GM12874 (cell line): ENCODE measurements at regions not wholly inside any gene's neighbourhood (a gene's known extent, or its start where the extent isn't known, plus 50 kb on each side); places are given as distances from the start of the nearest gene placed in this dataset.

Source experiments
- CTCF ChIP-seq: IDR thresholded peaks from 2 replicates; pipeline ENCODE4 v1.5.1; 2011; ENCODE audit warnings: low read depth, mild to moderate bottlenecking, control low read depth, low read length, moderate library complexity; ENCODE audit not compliant: insufficient read depth

DNA sequence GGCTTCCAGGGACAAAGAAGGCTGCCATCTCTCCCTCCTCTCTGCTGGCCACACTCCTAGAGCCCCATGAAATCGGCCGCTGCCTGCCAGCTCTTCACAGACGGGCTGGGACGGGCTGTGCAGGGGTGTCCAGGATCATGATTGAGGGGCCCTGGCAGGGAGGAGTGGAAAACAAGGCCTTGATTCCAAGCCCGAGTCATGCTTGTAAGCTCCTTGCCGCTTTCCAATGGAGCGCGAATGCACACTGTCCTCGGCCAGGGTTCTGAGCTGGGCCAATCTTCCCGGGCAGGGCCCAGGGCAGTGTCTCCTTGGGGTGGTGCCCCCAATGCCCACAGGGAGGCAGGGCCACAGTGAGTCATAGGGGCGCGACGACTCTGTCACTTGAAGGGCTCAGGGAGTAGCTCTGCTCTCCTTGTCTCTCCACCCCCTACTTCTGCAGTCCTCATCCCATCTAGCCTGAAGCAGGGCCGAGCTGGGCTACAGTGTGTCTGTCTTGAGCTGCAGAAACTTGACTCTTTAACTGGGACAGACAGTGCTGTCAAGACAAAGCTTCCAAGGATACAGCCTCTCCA lies 186.2 kb upstream of the SVIL start:
- TF ChIP-seq CTCF = no peak

DNA sequence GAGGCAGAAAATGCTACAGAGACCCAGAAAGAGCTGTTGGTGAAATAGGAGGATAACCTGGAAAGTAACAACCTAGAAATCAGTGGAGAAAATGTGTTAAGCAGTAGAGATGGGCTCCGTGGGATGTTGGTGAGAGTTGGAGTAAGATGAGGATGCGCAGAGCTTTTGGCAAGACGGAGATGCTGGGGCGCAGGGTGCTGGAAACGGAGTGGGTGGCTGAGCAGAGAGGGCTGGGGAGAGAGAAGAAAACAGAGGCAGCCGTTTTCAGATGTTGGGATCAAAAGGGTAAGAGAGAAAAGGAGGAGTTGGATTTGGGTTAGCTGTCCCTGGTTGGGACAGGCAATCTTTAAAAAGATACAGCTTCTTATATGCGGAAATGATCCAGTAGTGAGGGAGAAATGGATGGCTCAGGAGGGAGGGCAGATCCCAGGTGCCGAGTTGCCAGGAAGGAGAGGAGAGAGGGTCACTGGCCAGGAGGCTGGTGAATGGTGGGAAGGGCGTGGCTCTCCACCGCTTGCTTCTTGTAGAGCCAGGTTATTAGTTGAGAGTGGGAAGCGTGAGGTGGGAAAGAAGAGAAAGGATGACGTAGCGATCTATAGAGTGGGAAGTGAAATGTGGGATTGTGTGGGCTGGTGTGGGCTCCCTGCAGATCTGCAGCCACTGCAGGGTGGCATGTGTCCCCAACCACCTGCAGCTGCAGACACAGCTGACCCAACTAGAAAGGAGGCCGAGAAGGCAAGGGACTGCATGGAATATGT lies 182.2 kb upstream of the SVIL start:
- no peak for TF ChIP-seq CTCF

DNA sequence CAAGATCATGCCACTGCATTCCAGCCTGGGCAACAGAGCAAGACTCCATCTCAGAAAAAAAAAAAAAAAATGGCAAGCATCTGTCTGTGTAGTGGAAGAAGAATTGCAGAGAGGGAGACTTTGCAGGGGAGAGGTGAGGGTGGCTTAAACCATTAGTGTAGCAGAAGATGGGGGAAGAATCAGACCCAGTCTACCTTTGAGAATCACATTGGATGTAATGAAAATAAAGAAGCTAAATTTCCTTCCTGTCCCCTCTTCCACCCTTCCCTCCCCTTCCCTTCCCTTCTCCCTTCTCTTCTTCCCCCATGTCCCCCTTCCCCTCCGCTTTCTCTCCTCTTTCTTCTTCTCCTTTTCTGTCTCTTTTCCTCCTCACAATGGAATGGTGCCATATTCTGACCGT lies 180.8 kb upstream of the SVIL start:
- TF ChIP-seq CTCF = no peak

DNA sequence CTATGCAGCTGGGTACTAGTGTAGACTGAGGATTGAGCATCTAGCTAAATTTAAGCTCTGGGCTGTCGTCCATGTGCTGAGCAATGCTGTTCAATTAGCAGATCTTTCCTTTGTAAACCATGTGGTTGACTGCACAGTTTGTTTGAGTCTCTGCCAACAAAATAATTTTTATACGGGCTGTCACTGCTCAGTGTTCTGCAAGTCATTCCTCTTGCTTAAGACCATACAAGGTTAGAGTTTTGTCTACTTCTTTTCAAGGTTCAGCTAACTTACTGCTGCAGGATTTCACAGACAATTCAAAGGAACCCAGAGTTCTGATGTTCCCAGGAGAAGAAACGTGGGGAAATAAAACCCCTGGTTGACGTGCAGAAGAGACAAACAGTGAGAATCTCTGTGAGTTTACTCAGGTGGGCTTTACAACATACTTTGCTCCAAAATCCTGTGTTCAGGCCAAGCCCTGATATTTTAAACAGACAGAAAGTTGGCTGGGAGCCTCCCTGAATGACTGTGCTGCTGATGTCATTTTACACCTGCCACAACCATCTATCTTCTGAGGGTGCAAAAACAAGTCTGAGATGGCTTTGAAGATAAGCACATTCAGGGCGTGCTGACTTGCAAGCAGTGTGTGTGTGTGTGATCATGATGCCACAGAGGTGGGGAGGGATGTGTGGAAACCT lies 177.1 kb upstream of the SVIL start:
- no peak for TF ChIP-seq CTCF

DNA sequence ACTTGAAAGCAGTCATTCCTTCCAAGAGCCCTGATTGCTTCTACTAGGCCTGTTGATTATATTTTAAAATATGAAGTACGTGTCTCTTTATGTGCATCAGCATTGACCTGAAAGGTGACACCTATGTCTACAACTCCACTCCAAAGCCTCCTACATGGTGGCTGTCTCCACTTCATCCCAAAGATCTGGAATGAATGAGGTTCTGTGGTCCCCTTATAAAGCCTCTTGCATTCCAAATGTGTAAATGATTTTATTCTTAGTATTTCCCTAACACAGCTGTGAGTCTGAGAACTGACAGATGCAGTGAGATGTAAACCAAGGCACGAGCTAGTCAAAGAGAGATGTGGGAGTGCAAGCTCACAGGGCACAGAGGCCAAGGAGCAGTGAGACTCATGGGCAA lies 176.0 kb upstream of the SVIL start:
- no peak for TF ChIP-seq CTCF

- TF ChIP-seq CTCF = no peak
These were observed 174.6 kb upstream of the SVIL start for GRCh38 chr10:29809383-29809782.

- TF ChIP-seq CTCF = no peak
These were observed 172.5 kb upstream of the SVIL start for GRCh38 chr10:29807163-29807806.
